ENCODE measurements at regions not wholly inside any gene's neighbourhood (a gene's known extent, or its start where the extent isn't known, plus 50 kb on each side); places are given as distances from the start of the nearest gene placed in this dataset.

GRCh38 chr14:65299826-65300225, 112.7 kb upstream of the FUT8 start:
- no peak for TF ChIP-seq CTCF (IDR thresholded peaks at IDR 0.05; ENCODE audit: insufficient read depth, low read length)
- TF ChIP-seq REST (IDR thresholded peaks at IDR 0.05; ENCODE audit: insufficient replicate concordance, low read depth), result no peak
- TF ChIP-seq POLR2AphosphoS5 (IDR thresholded peaks at IDR 0.05; ENCODE audit: low read depth), result no peak
- TF ChIP-seq SPI1 (IDR thresholded peaks at IDR 0.05; ENCODE audit: borderline replicate concordance, low read depth), result no peak
- no peak for TF ChIP-seq GABPA (IDR thresholded peaks at IDR 0.05; ENCODE audit: low read depth)

Data from HL-60 (cell line).